GM12878 (cell line): ENCODE measurements at regions not wholly inside any gene's neighbourhood (a gene's known extent, or its start where the extent isn't known, plus 50 kb on each side); places are given as distances from the start of the nearest gene placed in this dataset.
"Not testable (repeated sequence)": the region's sequence is repeated elsewhere in the genome, so short reads cannot be mapped to it uniquely, and the experiment has no call there.

Experiments
- BCLAF1 ChIP-seq: fragments of 450-650 bp; IDR thresholded peaks from 2 replicates; pipeline ENCODE4 v1.6.1; 2017; ENCODE audit warnings: antibody characterized with exemption, mild to moderate bottlenecking, moderate library complexity
- NFIC ChIP-seq: IDR thresholded peaks from 2 replicates; pipeline ENCODE4 v1.6.1; 2012; ENCODE audit warnings: low read depth, mild to moderate bottlenecking, inconsistent platforms, low read length, moderate library complexity
- POLR2A ChIP-seq: IDR thresholded peaks from 2 replicates; pipeline ENCODE4 v1.6.1; 2011; ENCODE audit warnings: low read depth, mild to moderate bottlenecking, low read length
- RCOR1 ChIP-seq: conservative IDR thresholded peaks from 2 replicates; pipeline ENCODE4 v1.6.1; 2012; ENCODE audit warnings: low read depth, low read length, improper control_type of control experiment
- STAT3 ChIP-seq: IDR thresholded peaks from 2 replicates; pipeline ENCODE4 v1.6.1; 2011; ENCODE audit warnings: low read depth, low read length, improper control_type of control experiment
- TAF1 ChIP-seq: IDR thresholded peaks from 2 replicates; pipeline ENCODE4 v1.6.1; 2011; ENCODE audit warnings: mild to moderate bottlenecking, low read depth, low read length, borderline replicate concordance
- TF ChIP-seq, protein P1 (sequence below): fragments of 450-650 bp; IDR thresholded peaks from 2 replicates; pipeline ENCODE4 v1.6.1; 2017; ENCODE audit warnings: mild to moderate bottlenecking

DNA sequence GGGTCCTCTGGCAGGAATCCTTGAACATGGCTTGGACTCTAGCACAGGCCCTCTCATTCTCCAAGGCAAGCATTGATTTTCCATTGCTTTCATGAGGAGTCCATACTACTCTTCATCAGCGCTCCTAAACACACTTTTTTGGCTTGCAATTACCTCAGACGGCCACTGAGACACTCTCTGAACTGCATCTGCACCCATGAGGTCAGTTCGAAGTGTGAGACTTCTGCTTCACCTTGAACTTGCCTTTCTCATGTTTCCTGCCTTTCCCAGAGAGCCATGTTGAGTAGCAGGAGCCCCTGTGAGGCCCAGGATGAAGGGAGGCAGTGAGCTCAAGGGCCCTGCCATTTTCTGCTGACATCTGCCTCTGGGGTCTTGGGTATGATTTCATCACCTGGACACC, 279.2 kb upstream of the ZNF337 start:
- not testable (repeated sequence) for TF ChIP-seq BCLAF1, RCOR1, STAT3, POLR2A, NFIC, TAF1
- TF ChIP-seq, protein P1, sequence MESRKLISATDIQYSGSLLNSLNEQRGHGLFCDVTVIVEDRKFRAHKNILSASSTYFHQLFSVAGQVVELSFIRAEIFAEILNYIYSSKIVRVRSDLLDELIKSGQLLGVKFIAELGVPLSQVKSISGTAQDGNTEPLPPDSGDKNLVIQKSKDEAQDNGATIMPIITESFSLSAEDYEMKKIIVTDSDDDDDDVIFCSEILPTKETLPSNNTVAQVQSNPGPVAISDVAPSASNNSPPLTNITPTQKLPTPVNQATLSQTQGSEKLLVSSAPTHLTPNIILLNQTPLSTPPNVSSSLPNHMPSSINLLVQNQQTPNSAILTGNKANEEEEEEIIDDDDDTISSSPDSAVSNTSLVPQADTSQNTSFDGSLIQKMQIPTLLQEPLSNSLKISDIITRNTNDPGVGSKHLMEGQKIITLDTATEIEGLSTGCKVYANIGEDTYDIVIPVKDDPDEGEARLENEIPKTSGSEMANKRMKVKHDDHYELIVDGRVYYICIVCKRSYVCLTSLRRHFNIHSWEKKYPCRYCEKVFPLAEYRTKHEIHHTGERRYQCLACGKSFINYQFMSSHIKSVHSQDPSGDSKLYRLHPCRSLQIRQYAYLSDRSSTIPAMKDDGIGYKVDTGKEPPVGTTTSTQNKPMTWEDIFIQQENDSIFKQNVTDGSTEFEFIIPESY = not testable (repeated sequence)
